ENCODE measurements at regions not wholly inside any gene's neighbourhood (a gene's known extent, or its start where the extent isn't known, plus 50 kb on each side); places are given as distances from the start of the nearest gene placed in this dataset.

DNA sequence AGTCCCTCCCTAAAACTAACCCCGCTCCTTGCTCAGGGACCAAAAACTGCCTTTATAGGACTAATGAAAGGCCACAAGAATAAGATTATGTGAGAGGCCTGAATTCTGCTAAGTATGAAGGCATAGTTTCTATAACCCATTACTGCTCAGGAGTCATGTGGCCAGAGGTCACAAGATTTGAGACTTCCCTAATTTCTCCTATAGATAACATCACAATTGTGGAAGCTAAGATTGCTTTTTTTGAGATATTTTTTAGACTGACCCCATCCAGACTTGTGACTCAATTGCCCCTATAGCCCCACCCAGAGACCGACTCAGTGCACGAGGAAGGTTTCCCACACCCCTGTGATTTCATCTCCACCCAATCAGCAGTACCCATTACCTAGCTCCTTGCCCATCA, 504.1 kb upstream of the GOT2 start:
- TF ChIP-seq CEBPB (IDR thresholded peaks at IDR 0.05) (no peak), JUN (IDR thresholded peaks at IDR 0.05) (no peak), RFX5 (IDR thresholded peaks at IDR 0.05) (no peak), BHLHE40 (IDR thresholded peaks at IDR 0.05; ENCODE audit: low read depth, low read length) (no peak), CTCF (IDR thresholded peaks at IDR 0.05) (no peak), POLR2A (IDR thresholded peaks at IDR 0.05; ENCODE audit: low read length) (no peak)
- TF ChIP-seq, protein P1, sequence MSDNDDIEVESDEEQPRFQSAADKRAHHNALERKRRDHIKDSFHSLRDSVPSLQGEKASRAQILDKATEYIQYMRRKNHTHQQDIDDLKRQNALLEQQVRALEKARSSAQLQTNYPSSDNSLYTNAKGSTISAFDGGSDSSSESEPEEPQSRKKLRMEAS (IDR thresholded peaks at IDR 0.05) = no peak
